ENCODE measurements at regions not wholly inside any gene's neighbourhood (a gene's known extent, or its start where the extent isn't known, plus 50 kb on each side); places are given as distances from the start of the nearest gene placed in this dataset.

DNA sequence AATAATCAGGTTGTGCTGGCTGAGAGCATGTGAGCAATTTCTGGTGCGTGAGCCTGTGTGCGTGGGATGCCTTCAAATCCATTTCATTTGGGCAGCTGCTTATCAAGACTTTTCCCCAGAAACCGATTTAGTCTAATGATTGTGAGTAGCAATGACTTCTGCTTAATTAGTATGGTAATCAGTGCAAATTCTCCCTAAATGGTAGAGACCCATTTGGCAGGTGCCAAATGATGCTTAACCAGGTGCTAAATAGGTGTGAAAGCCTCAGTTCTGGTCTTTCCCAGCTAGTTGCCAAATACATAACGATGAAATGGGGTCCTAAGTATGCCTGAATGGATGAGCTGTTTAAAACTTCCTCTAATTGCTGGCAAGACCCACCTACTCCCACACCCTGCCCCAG is 248.4 kb upstream of the CCDC196 start:
- Histone ChIP-seq H3K9me3 (replicated peaks; ENCODE audit: low read length) (no peaks in the 10 kb centered on the region), H3K4me1 (ENCODE audit: control insufficient read depth, insufficient read depth, low read length) (no peaks in the 10 kb centered on the region), H3K4me2 (ENCODE audit: low read length) (no peak overlapping the region), H3K4me3 (ENCODE audit: low read length) (no peak overlapping the region), H3K9ac (ENCODE audit: low read depth, low read length) (no peak overlapping the region), H3K36me3 (ENCODE audit: insufficient read depth, low read length) (no peaks in the 10 kb centered on the region), H3K27me3 (ENCODE audit: control insufficient read depth, insufficient read depth, low read length) (peaks cover 2% of the 10 kb centered on the region)

DNA sequence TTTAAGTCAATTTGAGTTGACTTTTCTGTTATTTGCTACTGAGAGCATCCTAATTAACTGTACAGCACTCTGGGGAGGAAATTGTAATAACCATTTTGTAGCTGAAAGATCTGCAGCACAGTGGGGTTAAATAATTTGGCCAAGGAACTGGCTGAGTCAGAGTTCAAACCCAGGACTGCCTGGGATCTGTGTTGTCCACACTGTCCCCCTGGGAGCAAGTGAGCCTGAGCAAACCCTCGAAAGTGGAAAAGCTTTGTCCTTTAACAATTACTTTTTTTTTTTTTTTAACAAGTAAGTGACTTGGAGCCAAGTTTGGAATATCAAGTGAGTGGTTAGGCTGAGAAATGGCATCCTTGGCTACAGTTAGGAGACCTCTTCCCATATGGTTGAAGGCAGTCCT is 247.2 kb upstream of the CCDC196 start:
- peaks cover 2% of the 10 kb centered on the region for H3K27me3 ChIP-seq (ENCODE audit: control insufficient read depth, insufficient read depth, low read length)
- no peaks in the 10 kb centered on the region for H3K36me3 ChIP-seq (ENCODE audit: insufficient read depth, low read length)
- H3K9ac ChIP-seq (ENCODE audit: low read depth, low read length): no peak overlapping the region
- no peaks in the 10 kb centered on the region for H3K4me1 ChIP-seq (ENCODE audit: control insufficient read depth, insufficient read depth, low read length)
- no peak overlapping the region for H3K4me3 ChIP-seq (ENCODE audit: low read length)
- no peaks in the 10 kb centered on the region for H3K9me3 ChIP-seq (replicated peaks; ENCODE audit: low read length)
- no peak overlapping the region for H3K4me2 ChIP-seq (ENCODE audit: low read length)

DNA sequence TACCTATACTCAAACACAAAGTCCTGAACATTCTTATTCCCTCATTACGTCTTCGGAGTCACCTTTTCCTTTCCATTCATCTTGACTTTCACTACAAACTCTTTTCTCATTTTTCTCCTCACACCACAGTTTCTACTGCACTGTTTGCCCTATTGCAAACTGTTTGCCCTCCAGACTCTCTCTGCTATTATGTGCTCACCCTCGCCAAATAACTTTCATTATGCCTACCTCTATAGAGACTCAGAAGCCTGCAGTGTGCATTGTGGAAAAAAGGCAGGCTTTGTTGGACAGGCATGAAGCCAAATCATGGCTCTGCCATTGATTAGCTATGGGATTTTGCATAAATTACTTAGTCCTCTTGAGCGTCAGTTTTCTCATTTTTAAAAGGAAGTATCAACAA is 246.6 kb upstream of the CCDC196 start:
- Histone ChIP-seq H3K4me3 (ENCODE audit: low read length) (no peak overlapping the region), H3K4me1 (ENCODE audit: control insufficient read depth, insufficient read depth, low read length) (no peaks in the 10 kb centered on the region), H3K36me3 (ENCODE audit: insufficient read depth, low read length) (no peaks in the 10 kb centered on the region), H3K9ac (ENCODE audit: low read depth, low read length) (no peak overlapping the region), H3K27me3 (ENCODE audit: control insufficient read depth, insufficient read depth, low read length) (peaks cover 3% of the 10 kb centered on the region), H3K4me2 (ENCODE audit: low read length) (no peak overlapping the region), H3K9me3 (replicated peaks; ENCODE audit: low read length) (no peaks in the 10 kb centered on the region)

DNA sequence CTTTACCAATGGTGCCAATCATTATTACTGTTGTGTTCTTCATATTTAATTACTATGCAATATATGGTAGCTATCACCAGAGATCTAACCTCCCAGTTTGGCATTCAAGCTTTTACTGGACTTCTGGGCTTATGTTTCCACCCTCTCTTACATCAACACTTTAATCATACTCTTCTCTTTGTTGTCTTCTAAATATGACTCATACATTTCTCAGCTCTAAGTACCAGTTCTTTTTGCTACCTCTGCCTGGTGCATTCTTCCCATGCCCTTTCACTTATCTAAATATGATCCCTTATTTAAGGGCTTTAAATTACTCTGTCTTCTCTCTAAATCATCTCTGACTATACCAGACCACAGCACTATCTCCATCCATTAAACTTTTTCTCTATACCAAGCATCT is 246.1 kb upstream of the CCDC196 start:
- Histone ChIP-seq H3K4me1 (ENCODE audit: control insufficient read depth, insufficient read depth, low read length) (no peaks in the 10 kb centered on the region), H3K9ac (ENCODE audit: low read depth, low read length) (no peak overlapping the region), H3K9me3 (replicated peaks; ENCODE audit: low read length) (no peaks in the 10 kb centered on the region), H3K4me3 (ENCODE audit: low read length) (no peak overlapping the region), H3K36me3 (ENCODE audit: insufficient read depth, low read length) (no peaks in the 10 kb centered on the region), H3K27me3 (ENCODE audit: control insufficient read depth, insufficient read depth, low read length) (peaks cover 7% of the 10 kb centered on the region), H3K4me2 (ENCODE audit: low read length) (no peak overlapping the region)

DNA sequence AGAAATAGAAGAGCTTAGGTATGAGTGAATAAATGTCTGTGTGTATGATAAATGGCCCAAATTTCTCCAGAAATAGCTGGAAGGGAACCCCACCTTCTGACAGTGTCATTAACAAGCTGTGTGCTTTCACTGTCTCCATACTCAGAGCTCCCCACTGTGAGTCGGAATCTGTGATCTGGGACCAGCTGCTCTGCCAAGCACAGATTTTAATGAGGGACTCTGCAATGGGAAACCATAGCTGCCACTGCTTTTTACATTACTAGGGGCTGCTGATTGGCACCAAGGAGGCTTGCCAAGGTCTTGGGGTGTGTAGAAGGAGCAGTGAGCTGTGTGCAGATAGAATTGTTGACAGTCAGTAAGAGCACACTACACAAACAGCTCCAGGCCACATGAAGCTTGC is 244.2 kb upstream of the CCDC196 start:
- Histone ChIP-seq H3K9ac (ENCODE audit: low read depth, low read length) (no peak overlapping the region), H3K9me3 (replicated peaks; ENCODE audit: low read length) (no peaks in the 10 kb centered on the region), H3K4me2 (ENCODE audit: low read length) (no peak overlapping the region), H3K36me3 (ENCODE audit: insufficient read depth, low read length) (no peaks in the 10 kb centered on the region), H3K27me3 (ENCODE audit: control insufficient read depth, insufficient read depth, low read length) (peaks cover 7% of the 10 kb centered on the region), H3K4me3 (ENCODE audit: low read length) (no peak overlapping the region), H3K4me1 (ENCODE audit: control insufficient read depth, insufficient read depth, low read length) (no peaks in the 10 kb centered on the region)

DNA sequence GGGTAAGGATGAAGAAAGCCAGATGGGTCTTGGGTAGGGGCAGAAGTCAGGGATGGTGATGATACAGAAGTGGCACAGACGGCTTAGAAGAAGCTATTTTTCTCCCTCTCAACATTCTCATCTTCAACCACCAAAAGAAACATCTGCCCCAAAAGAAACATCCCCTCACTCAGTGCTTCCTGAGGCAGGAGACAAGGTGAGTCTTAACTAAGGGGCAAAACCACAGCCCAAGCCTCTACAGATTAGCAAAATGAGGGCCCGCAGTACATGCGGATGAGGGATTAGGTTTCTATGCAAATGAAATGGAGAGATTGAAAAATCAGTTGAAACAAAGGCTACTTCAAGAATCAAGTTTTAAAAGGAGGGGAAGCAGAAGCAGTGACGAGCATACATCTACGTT is 241.3 kb upstream of the CCDC196 start:
- H3K4me2 ChIP-seq (ENCODE audit: low read length): no peak overlapping the region
- no peaks in the 10 kb centered on the region for H3K36me3 ChIP-seq (ENCODE audit: insufficient read depth, low read length)
- H3K9ac ChIP-seq (ENCODE audit: low read depth, low read length): no peak overlapping the region
- H3K27me3 ChIP-seq (ENCODE audit: control insufficient read depth, insufficient read depth, low read length): peaks cover 4% of the 10 kb centered on the region
- no peaks in the 10 kb centered on the region for H3K4me1 ChIP-seq (ENCODE audit: control insufficient read depth, insufficient read depth, low read length)
- H3K4me3 ChIP-seq (ENCODE audit: low read length): no peak overlapping the region
- H3K9me3 ChIP-seq (replicated peaks; ENCODE audit: low read length): no peaks in the 10 kb centered on the region

DNA sequence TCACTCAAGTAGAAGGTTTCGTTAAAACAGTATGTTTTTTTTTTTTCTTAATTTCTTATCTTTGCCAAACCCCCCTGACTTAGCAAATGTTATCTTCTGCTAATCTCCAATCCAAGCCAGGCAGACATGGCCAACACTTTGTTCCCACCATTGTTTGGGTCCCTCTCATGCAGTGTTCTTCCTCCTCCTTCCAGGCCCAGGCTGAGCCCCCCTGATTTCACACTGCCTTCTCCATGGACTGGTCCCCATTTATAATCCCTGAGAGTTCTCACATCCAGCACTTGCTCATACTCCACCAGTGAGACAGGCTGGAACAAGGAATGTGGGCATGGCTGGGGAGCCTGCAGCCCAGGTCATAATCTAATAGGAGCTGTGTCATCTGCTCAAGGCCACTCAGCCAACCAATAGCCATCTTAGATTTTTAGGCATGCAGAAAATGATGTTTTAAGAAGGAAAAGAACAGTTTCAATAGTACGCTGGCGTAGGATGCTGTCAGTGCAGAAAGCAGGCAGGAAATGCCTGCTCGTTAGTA is 238.4 kb upstream of the CCDC196 start:
- no peaks in the 10 kb centered on the region for H3K4me1 ChIP-seq (ENCODE audit: control insufficient read depth, insufficient read depth, low read length)
- H3K27me3 ChIP-seq (ENCODE audit: control insufficient read depth, insufficient read depth, low read length): peaks cover 4% of the 10 kb centered on the region
- H3K9me3 ChIP-seq (replicated peaks; ENCODE audit: low read length): no peaks in the 10 kb centered on the region
- H3K36me3 ChIP-seq (ENCODE audit: insufficient read depth, low read length): no peaks in the 10 kb centered on the region
- H3K4me3 ChIP-seq (ENCODE audit: low read length): no peak overlapping the region
- H3K9ac ChIP-seq (ENCODE audit: low read depth, low read length): no peak overlapping the region
- H3K4me2 ChIP-seq (ENCODE audit: low read length): no peak overlapping the region

DNA sequence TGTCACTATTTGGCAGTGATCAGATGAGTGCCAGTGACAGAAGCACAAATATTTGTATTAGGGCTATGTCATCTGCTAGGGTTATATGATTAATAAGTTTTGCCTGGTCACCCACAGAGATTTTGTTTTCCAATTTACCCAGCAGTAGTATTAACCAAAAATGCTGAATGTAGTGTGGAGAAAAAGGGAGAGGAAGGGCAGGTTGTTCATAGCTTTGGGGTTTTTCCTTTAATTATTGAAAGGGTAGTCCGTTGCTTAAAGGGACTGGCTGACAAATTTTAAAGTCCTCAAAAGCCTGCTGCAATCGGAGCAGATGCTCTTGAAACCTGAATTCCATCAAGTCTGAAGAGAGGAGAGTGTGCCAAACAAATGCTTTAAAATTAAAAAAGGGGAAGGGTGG is 237.9 kb upstream of the CCDC196 start:
- H3K9me3 ChIP-seq (replicated peaks; ENCODE audit: low read length): no peaks in the 10 kb centered on the region
- H3K4me3 ChIP-seq (ENCODE audit: low read length): no peak overlapping the region
- H3K36me3 ChIP-seq (ENCODE audit: insufficient read depth, low read length): no peaks in the 10 kb centered on the region
- H3K4me2 ChIP-seq (ENCODE audit: low read length): no peak overlapping the region
- no peaks in the 10 kb centered on the region for H3K4me1 ChIP-seq (ENCODE audit: control insufficient read depth, insufficient read depth, low read length)
- peaks cover 4% of the 10 kb centered on the region for H3K27me3 ChIP-seq (ENCODE audit: control insufficient read depth, insufficient read depth, low read length)
- no peak overlapping the region for H3K9ac ChIP-seq (ENCODE audit: low read depth, low read length)

DNA sequence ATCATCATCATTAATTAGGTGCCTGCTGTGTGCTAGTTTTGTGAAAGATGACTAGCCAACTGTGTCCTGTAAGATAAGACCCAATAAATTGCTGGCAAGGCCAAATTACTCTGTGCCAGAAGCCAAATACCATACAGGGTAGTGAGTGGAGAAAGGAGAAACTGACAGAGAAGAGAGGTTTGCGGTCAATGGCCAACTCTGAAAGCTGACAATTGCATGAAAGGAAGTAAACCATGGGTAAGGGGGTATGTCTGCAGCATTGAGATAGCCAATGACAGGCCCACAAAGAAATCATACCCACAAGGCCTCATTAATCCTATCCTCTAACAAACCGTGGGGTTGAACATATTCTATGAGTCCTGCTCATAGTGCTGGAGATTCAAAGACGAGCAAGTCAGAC is 236.6 kb upstream of the CCDC196 start:
- Histone ChIP-seq H3K4me2 (ENCODE audit: low read length) (no peak overlapping the region), H3K27me3 (ENCODE audit: control insufficient read depth, insufficient read depth, low read length) (peaks cover 4% of the 10 kb centered on the region), H3K9ac (ENCODE audit: low read depth, low read length) (no peak overlapping the region), H3K4me3 (ENCODE audit: low read length) (no peak overlapping the region), H3K36me3 (ENCODE audit: insufficient read depth, low read length) (no peaks in the 10 kb centered on the region), H3K4me1 (ENCODE audit: control insufficient read depth, insufficient read depth, low read length) (no peaks in the 10 kb centered on the region), H3K9me3 (replicated peaks; ENCODE audit: low read length) (no peaks in the 10 kb centered on the region)

DNA sequence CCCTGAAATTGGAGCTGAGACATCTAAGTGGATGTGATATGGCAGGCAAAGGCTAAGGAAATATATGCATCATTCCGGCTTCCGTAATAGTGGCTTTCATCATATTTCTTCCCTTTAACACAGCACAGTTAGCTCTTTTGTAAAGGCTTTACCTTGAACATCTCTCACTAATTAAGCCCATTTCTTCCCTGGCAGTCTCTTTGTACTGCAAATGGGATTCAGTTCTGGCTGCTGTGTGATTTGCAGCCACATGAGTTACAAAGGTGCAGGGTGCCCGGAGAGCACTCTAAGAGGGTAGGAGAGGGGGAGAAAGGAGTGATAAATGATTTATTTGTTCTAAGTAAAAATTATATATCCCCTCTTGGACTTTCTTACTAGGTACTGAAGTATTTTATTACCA is 232.1 kb upstream of the CCDC196 start:
- no peak overlapping the region for H3K9ac ChIP-seq (ENCODE audit: low read depth, low read length)
- H3K36me3 ChIP-seq (ENCODE audit: insufficient read depth, low read length): no peaks in the 10 kb centered on the region
- H3K27me3 ChIP-seq (ENCODE audit: control insufficient read depth, insufficient read depth, low read length): no peaks in the 10 kb centered on the region
- H3K9me3 ChIP-seq (replicated peaks; ENCODE audit: low read length): no peaks in the 10 kb centered on the region
- no peaks in the 10 kb centered on the region for H3K4me1 ChIP-seq (ENCODE audit: control insufficient read depth, insufficient read depth, low read length)
- no peak overlapping the region for H3K4me3 ChIP-seq (ENCODE audit: low read length)
- no peak overlapping the region for H3K4me2 ChIP-seq (ENCODE audit: low read length)

DNA sequence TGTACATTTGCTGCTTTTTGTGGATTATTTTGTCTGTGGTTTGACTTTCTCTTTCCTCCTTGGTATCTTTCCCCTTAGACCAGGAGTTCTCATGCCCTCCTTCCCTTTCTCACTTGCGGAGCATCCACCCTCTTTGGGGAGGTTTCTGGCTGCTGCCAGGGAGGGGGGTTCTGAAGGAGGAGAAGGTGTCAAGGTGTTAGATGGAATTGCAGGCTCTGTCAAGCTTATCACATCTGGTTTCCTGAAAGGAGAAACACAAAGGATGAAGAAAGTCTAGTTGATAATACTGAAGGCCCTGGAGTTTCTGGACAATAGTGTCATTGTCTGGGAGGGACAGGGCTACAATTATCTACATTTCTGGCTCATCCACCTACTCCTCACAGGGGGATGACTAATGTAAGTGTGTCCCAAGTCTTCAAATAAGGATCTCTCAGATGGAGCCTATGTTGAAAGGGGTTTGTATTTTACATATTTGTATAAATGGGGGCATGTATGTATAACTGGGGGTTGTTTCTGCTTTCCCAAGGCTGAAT is 217.3 kb upstream of the CCDC196 start:
- H3K9ac ChIP-seq (ENCODE audit: low read depth, low read length): no peak overlapping the region
- H3K36me3 ChIP-seq (ENCODE audit: insufficient read depth, low read length): no peaks in the 10 kb centered on the region
- H3K4me2 ChIP-seq (ENCODE audit: low read length): no peak overlapping the region
- no peaks in the 10 kb centered on the region for H3K4me1 ChIP-seq (ENCODE audit: control insufficient read depth, insufficient read depth, low read length)
- H3K9me3 ChIP-seq (replicated peaks; ENCODE audit: low read length): no peaks in the 10 kb centered on the region
- no peak overlapping the region for H3K4me3 ChIP-seq (ENCODE audit: low read length)
- no peaks in the 10 kb centered on the region for H3K27me3 ChIP-seq (ENCODE audit: control insufficient read depth, insufficient read depth, low read length)

DNA sequence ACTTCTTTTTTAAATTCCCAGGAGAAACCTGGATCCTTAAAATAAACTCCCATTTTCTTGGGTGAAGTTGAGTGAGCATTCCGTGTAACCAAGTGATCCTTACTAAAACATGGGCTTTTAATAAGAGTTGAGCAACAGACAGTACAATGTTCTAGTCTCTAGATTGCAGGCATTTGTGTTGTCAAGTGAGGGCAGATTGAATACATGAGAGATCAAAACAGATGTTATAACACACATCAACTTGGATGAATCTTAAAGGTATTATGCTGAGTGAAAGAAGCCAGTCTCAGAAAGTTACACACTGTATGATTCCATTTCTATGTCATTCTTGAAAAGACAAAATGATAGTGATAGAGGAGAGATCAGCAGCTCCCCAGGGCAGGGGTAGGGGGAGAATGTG is 213.9 kb upstream of the CCDC196 start:
- Histone ChIP-seq H3K9me3 (replicated peaks; ENCODE audit: low read length) (no peaks in the 10 kb centered on the region), H3K36me3 (ENCODE audit: insufficient read depth, low read length) (no peaks in the 10 kb centered on the region), H3K4me1 (ENCODE audit: control insufficient read depth, insufficient read depth, low read length) (no peaks in the 10 kb centered on the region), H3K4me2 (ENCODE audit: low read length) (no peak overlapping the region), H3K9ac (ENCODE audit: low read depth, low read length) (no peak overlapping the region), H3K27me3 (ENCODE audit: control insufficient read depth, insufficient read depth, low read length) (no peaks in the 10 kb centered on the region), H3K4me3 (ENCODE audit: low read length) (no peak overlapping the region)
